Stimulated activated naive B cell treated with anti-CD40 and anti-IgM and Interleukin-4, amounts not matched to agents 10 μg/mL and 1 μg/mL and 100 μg/mL, for 72 hours (primary cell): ENCODE measurements at regions not wholly inside any gene's neighbourhood (a gene's known extent, or its start where the extent isn't known, plus 50 kb on each side); places are given as distances from the start of the nearest gene placed in this dataset.
"Not testable (repeated sequence)": the region's sequence is repeated elsewhere in the genome, so short reads cannot be mapped to it uniquely, and the experiment has no call there.

Experiments
- ATAC-seq, 2 donors: fragments of 150-1000 bp; cut with Tn5 transposase; replicated peaks; 2 replicates each; pipeline ENCODE4 v1.10.0; 2021; ENCODE audit warnings: moderate library complexity in 1 of 2
- DNase-seq: peaks from one replicate; pipeline ENCODE4 v3.0.0; 2021
- H3K27ac Mint-ChIP-seq: one replicate; pipeline ENCODE4 v1.8.0; 2022; ENCODE audit warnings: mild to moderate bottlenecking, mixed read lengths
- H3K27me3 Mint-ChIP-seq, 2 donors: one replicate each; pipeline ENCODE4 v1.8.0; 2022; ENCODE audit warnings: mixed read lengths in 2 of 2
- H3K36me3 Mint-ChIP-seq, 2 donors: one replicate each; pipeline ENCODE4 v1.8.0; 2022; ENCODE audit warnings: mixed read lengths in 2 of 2, mild to moderate bottlenecking in 1 of 2
- H3K4me1 Mint-ChIP-seq, 2 donors: one replicate each; pipeline ENCODE4 v1.8.0; 2022; ENCODE audit warnings: mixed read lengths in 2 of 2, mild to moderate bottlenecking in 1 of 2
- H3K4me3 Mint-ChIP-seq, 2 donors: one replicate each; pipeline ENCODE4 v1.8.0; 2022; ENCODE audit warnings: mild to moderate bottlenecking in 2 of 2, mixed read lengths in 2 of 2, moderate library complexity in 1 of 2
- H3K9me3 Mint-ChIP-seq, 2 donors: one replicate each; pipeline ENCODE4 v1.8.0; 2022; ENCODE audit warnings: mixed read lengths in 2 of 2, mild to moderate bottlenecking in 1 of 2

GRCh38 chr5:116772806-116773205 lies 198.2 kb upstream of the SEMA6A start:
- ATAC-seq (no peak), DNase-seq (no peak)
- no peak overlapping the region for H3K27ac Mint-ChIP-seq
- H3K36me3 Mint-ChIP-seq: no peaks in the 10 kb centered on the region
- H3K9me3 Mint-ChIP-seq: no peaks in the 10 kb centered on the region
- H3K4me1 Mint-ChIP-seq: no peaks in the 10 kb centered on the region
- H3K4me3 Mint-ChIP-seq: no peak overlapping the region
- H3K27me3 Mint-ChIP-seq: peaks cover 0 to 3% of the 10 kb centered on the region in 2 donors

GRCh38 chr5:116772152-116772501 lies 197.5 kb upstream of the SEMA6A start:
- no peaks in the 10 kb centered on the region for H3K36me3 Mint-ChIP-seq
- no peak for DNase-seq
- no peak overlapping the region for H3K4me3 Mint-ChIP-seq
- peaks cover 0 to 3% of the 10 kb centered on the region in 2 donors for H3K27me3 Mint-ChIP-seq
- H3K9me3 Mint-ChIP-seq: no peaks in the 10 kb centered on the region
- H3K4me1 Mint-ChIP-seq: no peaks in the 10 kb centered on the region
- ATAC-seq: no peak
- H3K27ac Mint-ChIP-seq: no peak overlapping the region

GRCh38 chr5:116771466-116772151 lies 197.0 kb upstream of the SEMA6A start:
- H3K36me3 Mint-ChIP-seq: no peaks in the 10 kb centered on the region
- no peak overlapping the region for H3K4me3 Mint-ChIP-seq
- DNase-seq (no peak), ATAC-seq (no peak)
- H3K4me1 Mint-ChIP-seq: no peaks in the 10 kb centered on the region
- peaks cover 0 to 3% of the 10 kb centered on the region in 2 donors for H3K27me3 Mint-ChIP-seq
- H3K9me3 Mint-ChIP-seq: no peaks in the 10 kb centered on the region
- H3K27ac Mint-ChIP-seq: no peak overlapping the region

- not testable (repeated sequence) for DNase-seq, H3K9me3 Mint-ChIP-seq, H3K4me3 Mint-ChIP-seq, H3K27me3 Mint-ChIP-seq, H3K36me3 Mint-ChIP-seq, H3K4me1 Mint-ChIP-seq, ATAC-seq, H3K27ac Mint-ChIP-seq
Measured at GRCh38 chr5:116769953-116770352, 195.3 kb upstream of the SEMA6A start.

GRCh38 chr5:116769470-116769869 lies 194.8 kb upstream of the SEMA6A start:
- ATAC-seq (no peak), DNase-seq (no peak)
- H3K9me3 Mint-ChIP-seq: no peaks in the 10 kb centered on the region
- no peak overlapping the region for H3K27ac Mint-ChIP-seq
- no peak overlapping the region for H3K4me3 Mint-ChIP-seq
- peaks cover 0 to 5% of the 10 kb centered on the region in 2 donors for H3K27me3 Mint-ChIP-seq
- no peaks in the 10 kb centered on the region for H3K36me3 Mint-ChIP-seq
- H3K4me1 Mint-ChIP-seq: no peaks in the 10 kb centered on the region

GRCh38 chr5:116766470-116766947 lies 191.9 kb upstream of the SEMA6A start:
- Mint-ChIP-seq H3K4me3 (no peak overlapping the region), H3K4me1 (peaks cover 0 to 2% of the 10 kb centered on the region in 2 donors), H3K27ac (no peak overlapping the region), H3K36me3 (no peaks in the 10 kb centered on the region), H3K27me3 (peaks cover 4 to 5% of the 10 kb centered on the region in 2 donors), H3K9me3 (no peaks in the 10 kb centered on the region)
- DNase-seq: no peak
- no peak for ATAC-seq

- DNase-seq (no peak), ATAC-seq (no peak)
- no peaks in the 10 kb centered on the region for H3K9me3 Mint-ChIP-seq
- no peaks in the 10 kb centered on the region for H3K36me3 Mint-ChIP-seq
- H3K4me3 Mint-ChIP-seq: no peak overlapping the region
- H3K27me3 Mint-ChIP-seq: peaks cover 4 to 5% of the 10 kb centered on the region in 2 donors
- no peak overlapping the region for H3K27ac Mint-ChIP-seq
- peaks cover 0 to 2% of the 10 kb centered on the region in 2 donors for H3K4me1 Mint-ChIP-seq
Measured at GRCh38 chr5:116765441-116765840, 190.8 kb upstream of the SEMA6A start.

- H3K4me1 Mint-ChIP-seq: peaks cover 2 to 3% of the 10 kb centered on the region in 2 donors
- DNase-seq (no peak), ATAC-seq (no peak)
- H3K27me3 Mint-ChIP-seq: peaks cover 4 to 5% of the 10 kb centered on the region in 2 donors
- H3K36me3 Mint-ChIP-seq: no peaks in the 10 kb centered on the region
- H3K27ac Mint-ChIP-seq: no peak overlapping the region
- H3K9me3 Mint-ChIP-seq: no peaks in the 10 kb centered on the region
- no peak overlapping the region for H3K4me3 Mint-ChIP-seq
Measured at GRCh38 chr5:116764941-116765340, 190.3 kb upstream of the SEMA6A start.

GRCh38 chr5:116763987-116764866 lies 189.6 kb upstream of the SEMA6A start:
- ATAC-seq: peak; percentile 4 to 51
- Mint-ChIP-seq H3K9me3 (no peaks in the 10 kb centered on the region), H3K4me3 (no peak overlapping the region), H3K36me3 (no peaks in the 10 kb centered on the region), H3K4me1 (peaks cover 2 to 5% of the 10 kb centered on the region in 2 donors), H3K27ac (peak overlapping the region; percentile 1), H3K27me3 (peaks cover 4 to 5% of the 10 kb centered on the region in 2 donors)
- no peak for DNase-seq

- DNase-seq (no peak), ATAC-seq (no peak)
- Mint-ChIP-seq H3K4me3 (no peak overlapping the region), H3K4me1 (peaks cover 2 to 5% of the 10 kb centered on the region in 2 donors), H3K27ac (no peak overlapping the region), H3K36me3 (no peaks in the 10 kb centered on the region), H3K9me3 (peaks cover 0 to 3% of the 10 kb centered on the region in 2 donors), H3K27me3 (peaks cover 4 to 5% of the 10 kb centered on the region in 2 donors)
Measured at GRCh38 chr5:116759860-116760640, 185.4 kb upstream of the SEMA6A start.

- H3K9me3 Mint-ChIP-seq: peaks cover 0 to 3% of the 10 kb centered on the region in 2 donors
- no peak overlapping the region for H3K4me3 Mint-ChIP-seq
- H3K27me3 Mint-ChIP-seq: peaks cover 0 to 8% of the 10 kb centered on the region in 2 donors
- no peak for DNase-seq
- no peak for ATAC-seq
- H3K27ac Mint-ChIP-seq: no peak overlapping the region
- H3K36me3 Mint-ChIP-seq: no peaks in the 10 kb centered on the region
- peaks cover 0 to 5% of the 10 kb centered on the region in 2 donors for H3K4me1 Mint-ChIP-seq
Measured at GRCh38 chr5:116757326-116757725, 182.7 kb upstream of the SEMA6A start.

GRCh38 chr5:116756531-116756930 lies 181.9 kb upstream of the SEMA6A start:
- Mint-ChIP-seq H3K36me3 (no peaks in the 10 kb centered on the region), H3K9me3 (peaks cover 0 to 3% of the 10 kb centered on the region in 2 donors), H3K4me1 (peaks cover 0 to 5% of the 10 kb centered on the region in 2 donors), H3K27me3 (peaks cover 0 to 8% of the 10 kb centered on the region in 2 donors), H3K27ac (no peak overlapping the region), H3K4me3 (no peak overlapping the region)
- no peak for DNase-seq
- no peak for ATAC-seq

GRCh38 chr5:116754556-116754955 lies 179.9 kb upstream of the SEMA6A start:
- no peak overlapping the region for H3K4me3 Mint-ChIP-seq
- H3K27ac Mint-ChIP-seq: no peak overlapping the region
- H3K4me1 Mint-ChIP-seq: no peaks in the 10 kb centered on the region
- ATAC-seq (no peak), DNase-seq (no peak)
- H3K36me3 Mint-ChIP-seq: no peaks in the 10 kb centered on the region
- H3K9me3 Mint-ChIP-seq: peaks cover 0 to 3% of the 10 kb centered on the region in 2 donors
- peaks cover 0 to 8% of the 10 kb centered on the region in 2 donors for H3K27me3 Mint-ChIP-seq

GRCh38 chr5:116751684-116752083 lies 177.1 kb upstream of the SEMA6A start:
- Mint-ChIP-seq H3K36me3 (no peaks in the 10 kb centered on the region), H3K9me3 (peaks cover 2% of the 10 kb centered on the region in 2 donors), H3K27ac (no peak overlapping the region), H3K4me1 (no peaks in the 10 kb centered on the region), H3K27me3 (peaks cover 0 to 8% of the 10 kb centered on the region in 2 donors), H3K4me3 (no peak overlapping the region)
- DNase-seq: no peak
- ATAC-seq: no peak
